ENCODE measurements at regions not wholly inside any gene's neighbourhood (a gene's known extent, or its start where the extent isn't known, plus 50 kb on each side); places are given as distances from the start of the nearest gene placed in this dataset.

DNA sequence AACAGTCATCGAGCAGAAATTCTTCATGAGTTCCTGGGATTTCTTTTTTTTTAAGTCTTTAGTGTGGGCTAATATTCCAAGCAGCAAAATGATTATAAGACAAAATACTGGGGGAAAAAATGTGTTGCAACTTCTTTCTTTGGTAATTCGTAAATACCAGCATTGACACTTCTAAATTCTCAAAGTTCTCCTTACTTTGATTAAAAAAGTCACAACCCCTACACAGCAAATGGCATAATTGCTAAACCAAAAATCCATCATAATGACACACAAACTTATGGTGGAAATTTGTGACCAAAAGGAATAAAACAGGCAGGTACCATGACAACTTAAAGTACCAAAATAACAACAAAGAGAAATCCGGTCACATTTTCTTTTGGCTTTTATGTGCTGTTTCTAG is 585.2 kb upstream of the PKN2 start:
- in situ Hi-C loops (cut with MboI; ENCODE audit: low sequenced_read_pairs): no loop called here

GRCh38 chr1:88101041-88101440 is 583.0 kb upstream of the PKN2 start:
- in situ Hi-C loops (cut with MboI; ENCODE audit: low sequenced_read_pairs): no loop called here

- in situ Hi-C loops (cut with MboI; ENCODE audit: low sequenced_read_pairs): no loop called here
These were observed 579.8 kb upstream of the PKN2 start for GRCh38 chr1:88104236-88104635.

DNA sequence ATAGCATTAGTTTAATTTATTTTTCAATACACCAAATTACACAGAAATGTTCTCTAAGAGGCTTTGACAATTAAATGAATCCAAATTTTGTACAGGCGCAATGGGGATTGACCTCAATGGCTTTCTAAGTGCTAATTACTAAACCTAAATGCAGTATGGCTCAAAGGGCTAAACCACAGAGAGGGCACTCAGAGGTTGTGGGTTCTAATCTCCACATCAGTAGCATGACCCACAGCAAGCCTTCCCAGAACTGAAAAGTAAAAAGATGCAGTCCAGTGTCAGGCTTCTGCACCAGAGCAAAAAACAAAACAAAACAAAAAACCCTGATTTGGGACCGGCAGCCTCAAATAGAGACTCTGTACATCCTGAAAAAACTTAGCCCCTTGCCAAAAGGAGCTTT is 579.2 kb upstream of the PKN2 start:
- in situ Hi-C loops (cut with MboI; ENCODE audit: low sequenced_read_pairs): no loop called here

DNA sequence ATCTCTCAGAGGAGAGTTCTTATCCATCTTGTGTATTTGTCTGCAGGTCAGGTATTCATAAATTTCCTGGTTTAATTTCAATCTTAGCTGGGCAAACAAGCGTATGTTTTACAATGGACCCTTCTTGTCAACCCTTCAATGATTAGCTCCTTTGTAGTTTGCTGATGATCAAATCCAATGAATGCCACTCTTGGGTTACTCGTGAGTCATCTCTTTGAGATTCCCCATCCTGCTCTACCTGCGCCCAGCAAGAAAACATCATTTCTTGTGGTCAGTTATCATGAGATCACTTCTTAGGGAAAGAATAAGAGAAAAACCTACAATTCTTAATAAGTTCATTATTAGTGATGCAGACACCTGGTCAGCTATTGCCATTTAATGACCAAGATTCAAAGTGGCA is 572.3 kb upstream of the PKN2 start:
- in situ Hi-C loops (cut with MboI; ENCODE audit: low sequenced_read_pairs): no loop called here

DNA sequence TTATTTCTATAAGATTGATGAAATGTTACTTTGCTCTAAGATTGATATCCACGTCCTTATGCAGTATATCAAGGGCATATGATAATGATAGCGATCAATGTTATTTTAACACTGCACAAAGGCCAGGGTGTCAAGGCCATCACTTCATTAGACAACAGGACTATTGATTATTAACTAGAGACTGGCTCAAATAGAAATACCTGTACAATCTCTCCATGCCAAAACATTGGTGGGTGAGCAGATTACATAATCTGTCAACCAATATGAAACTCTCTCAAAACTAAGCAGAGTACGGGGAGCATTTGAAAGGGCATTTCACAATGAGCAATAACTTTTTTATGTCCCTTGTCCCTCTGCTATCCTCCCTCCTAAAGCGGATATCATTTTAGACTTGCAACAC is 566.5 kb upstream of the PKN2 start:
- in situ Hi-C loops (cut with MboI; ENCODE audit: low sequenced_read_pairs): no loop called here

- in situ Hi-C loops (cut with MboI; ENCODE audit: low sequenced_read_pairs): no loop called here
These were observed 565.8 kb upstream of the PKN2 start for GRCh38 chr1:88118176-88118845.

DNA sequence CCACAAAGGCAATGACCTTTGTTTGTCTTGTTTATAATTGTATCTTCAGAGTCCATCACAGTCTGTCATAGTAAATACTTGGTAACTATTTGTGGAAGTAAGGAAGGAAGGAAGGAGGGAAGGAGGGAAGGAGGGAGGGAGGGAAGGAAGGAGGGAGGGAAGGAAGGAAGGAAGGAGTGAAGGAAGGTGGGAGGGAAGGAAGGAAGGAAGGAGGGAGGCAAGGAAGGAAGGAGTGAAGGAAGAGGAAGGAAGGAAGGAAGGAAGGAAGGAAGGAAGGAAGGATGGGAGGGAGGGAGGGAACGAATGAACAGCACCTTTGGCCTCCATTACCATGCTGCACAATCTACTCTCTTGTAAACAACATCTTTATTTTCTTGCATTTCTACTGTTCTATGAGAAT is 559.5 kb upstream of the PKN2 start:
- in situ Hi-C loops (cut with MboI; ENCODE audit: low sequenced_read_pairs): no loop called here

DNA sequence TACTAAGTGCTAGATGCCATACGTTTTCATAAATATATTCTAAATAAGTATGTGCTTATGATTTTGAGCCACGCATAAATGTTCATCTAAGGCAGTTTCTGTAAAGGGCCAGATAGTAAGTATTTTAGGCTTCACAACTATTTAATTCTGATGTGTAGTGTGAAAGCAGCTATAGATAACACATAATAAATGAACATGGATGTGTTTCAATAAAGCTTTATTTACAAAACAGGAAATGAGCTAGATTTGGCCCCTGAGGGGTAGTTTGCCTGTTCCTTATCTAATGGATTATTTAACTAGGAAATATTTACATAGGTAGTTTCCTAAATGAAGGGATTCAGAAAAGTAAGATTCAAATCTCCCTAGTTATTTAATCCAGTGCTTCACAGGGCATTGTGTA is 557.6 kb upstream of the PKN2 start:
- in situ Hi-C loops (cut with MboI; ENCODE audit: low sequenced_read_pairs): no loop called here

DNA sequence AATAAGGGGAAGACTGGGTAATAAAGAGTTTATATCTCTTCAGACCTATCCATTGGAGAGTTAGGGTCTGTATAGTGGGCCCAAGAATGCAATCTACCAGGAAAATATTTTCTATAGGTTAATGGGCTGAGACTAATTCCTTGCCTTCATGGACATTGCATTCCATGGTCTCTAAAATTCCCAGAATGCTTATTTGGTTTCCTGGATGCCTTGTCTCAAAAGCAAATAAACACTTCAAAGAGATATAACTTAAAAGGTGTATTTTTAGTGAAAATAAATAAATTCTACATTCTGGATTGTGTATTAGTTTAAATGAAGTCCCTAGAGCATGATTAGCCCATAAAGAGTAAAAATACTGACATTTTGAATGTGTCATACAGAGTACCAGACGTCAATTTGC is 550.1 kb upstream of the PKN2 start:
- in situ Hi-C loops (cut with MboI; ENCODE audit: low sequenced_read_pairs): no loop called here

- in situ Hi-C loops (cut with MboI; ENCODE audit: low sequenced_read_pairs): no loop called here
These were observed 548.8 kb upstream of the PKN2 start for GRCh38 chr1:88134983-88135921.

DNA sequence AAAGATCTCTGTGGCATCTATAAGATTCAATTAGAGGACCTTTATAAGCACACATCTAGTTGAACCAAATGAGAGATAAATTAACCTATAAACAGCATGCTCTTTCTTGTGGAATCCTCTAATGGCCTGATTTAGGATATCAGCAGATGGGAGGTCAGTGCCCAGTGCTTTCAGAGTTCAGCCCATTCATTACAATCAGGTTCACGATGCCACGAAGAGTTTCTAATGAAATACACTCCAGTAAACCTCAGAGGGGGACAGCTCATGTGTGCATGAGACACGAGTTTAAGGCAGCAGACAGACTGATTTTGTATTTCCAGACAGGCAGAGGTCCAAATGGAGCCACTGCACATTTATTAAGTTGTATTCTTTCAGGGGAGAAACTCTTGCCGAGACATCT is 544.4 kb upstream of the PKN2 start:
- in situ Hi-C loops (cut with MboI; ENCODE audit: low sequenced_read_pairs): no loop called here

GRCh38 chr1:88140325-88140724 is 543.7 kb upstream of the PKN2 start:
- in situ Hi-C loops (cut with MboI; ENCODE audit: low sequenced_read_pairs): no loop called here

DNA sequence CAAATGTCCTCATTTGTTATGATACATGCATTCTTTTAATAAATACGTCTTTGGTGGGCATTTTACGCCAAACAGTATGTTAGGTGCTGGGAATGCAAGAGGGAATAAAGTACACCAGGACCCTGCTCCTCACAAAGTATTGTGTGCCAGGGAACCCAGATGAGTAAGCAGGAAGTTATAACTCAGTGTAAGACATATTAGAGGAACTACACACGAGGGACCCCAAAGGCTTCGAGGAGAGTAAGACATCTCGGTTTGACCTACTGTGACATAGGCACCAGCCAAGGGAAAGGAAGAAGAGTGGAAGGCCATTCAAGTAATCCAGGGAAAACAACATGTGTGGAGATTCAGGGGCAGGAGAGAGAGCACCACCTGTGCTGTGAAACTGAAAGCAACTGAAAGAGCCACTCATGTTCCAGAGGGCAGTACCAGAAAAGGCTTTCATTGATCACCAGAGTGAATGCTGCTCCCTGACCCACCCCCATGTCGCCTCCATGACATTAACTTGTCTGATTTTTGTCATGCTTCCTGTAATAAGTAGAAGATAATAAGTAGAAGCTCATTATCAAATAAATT is 542.5 kb upstream of the PKN2 start:
- in situ Hi-C loops (cut with MboI; ENCODE audit: low sequenced_read_pairs): no loop called here

- in situ Hi-C loops (cut with MboI; ENCODE audit: low sequenced_read_pairs): no loop called here
These were observed 538.3 kb upstream of the PKN2 start for GRCh38 chr1:88145752-88146151.

DNA sequence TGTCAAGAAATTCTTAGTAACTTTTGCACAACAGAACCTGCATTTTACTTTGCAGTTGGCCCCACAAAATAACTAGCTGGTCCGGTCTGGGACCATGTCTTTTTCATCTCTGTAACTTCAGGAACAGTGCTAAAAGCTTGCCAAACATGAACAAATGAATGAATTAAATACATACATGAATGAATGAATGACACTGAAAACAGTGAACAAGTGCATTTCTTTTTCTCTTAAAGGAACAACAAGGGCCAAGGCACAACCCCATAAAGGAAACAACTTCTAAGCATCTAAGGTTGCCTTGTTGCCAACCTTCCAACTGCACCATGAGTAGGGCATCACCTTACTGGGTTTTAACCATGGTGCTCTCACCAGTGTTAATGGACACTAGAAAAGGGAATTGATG is 534.4 kb upstream of the PKN2 start:
- in situ Hi-C loops (cut with MboI; ENCODE audit: low sequenced_read_pairs): no loop called here

GRCh38 chr1:88150330-88150729 is 533.7 kb upstream of the PKN2 start:
- in situ Hi-C loops (cut with MboI; ENCODE audit: low sequenced_read_pairs): no loop called here

- in situ Hi-C loops (cut with MboI; ENCODE audit: low sequenced_read_pairs): no loop called here
These were observed 520.9 kb upstream of the PKN2 start for GRCh38 chr1:88163187-88163586.

GRCh38 chr1:88168126-88168525 is 515.9 kb upstream of the PKN2 start:
- in situ Hi-C loops (cut with MboI; ENCODE audit: low sequenced_read_pairs): no loop called here

GRCh38 chr1:88169139-88169538 is 514.9 kb upstream of the PKN2 start:
- in situ Hi-C loops (cut with MboI; ENCODE audit: low sequenced_read_pairs): no loop called here

DNA sequence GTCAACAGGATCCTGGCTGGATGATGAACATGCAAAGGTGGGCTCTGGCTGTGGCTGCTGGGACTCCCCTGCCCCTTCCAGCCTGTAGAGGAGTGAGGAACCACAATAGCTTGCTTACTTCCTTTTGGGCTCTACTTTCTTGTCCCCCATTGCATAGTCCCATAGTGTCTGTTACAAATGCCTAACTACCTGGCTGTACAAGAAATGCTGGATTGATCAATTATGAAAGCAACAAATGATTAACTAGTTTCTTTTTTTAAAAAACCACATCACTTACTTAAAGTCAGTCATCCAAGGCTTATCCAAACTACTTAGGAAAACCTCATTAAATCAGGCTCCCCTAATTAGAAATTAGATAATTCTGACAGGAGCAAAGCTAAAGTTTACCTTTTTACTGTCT is 514.1 kb upstream of the PKN2 start:
- in situ Hi-C loops (cut with MboI; ENCODE audit: low sequenced_read_pairs): no loop called here

DNA sequence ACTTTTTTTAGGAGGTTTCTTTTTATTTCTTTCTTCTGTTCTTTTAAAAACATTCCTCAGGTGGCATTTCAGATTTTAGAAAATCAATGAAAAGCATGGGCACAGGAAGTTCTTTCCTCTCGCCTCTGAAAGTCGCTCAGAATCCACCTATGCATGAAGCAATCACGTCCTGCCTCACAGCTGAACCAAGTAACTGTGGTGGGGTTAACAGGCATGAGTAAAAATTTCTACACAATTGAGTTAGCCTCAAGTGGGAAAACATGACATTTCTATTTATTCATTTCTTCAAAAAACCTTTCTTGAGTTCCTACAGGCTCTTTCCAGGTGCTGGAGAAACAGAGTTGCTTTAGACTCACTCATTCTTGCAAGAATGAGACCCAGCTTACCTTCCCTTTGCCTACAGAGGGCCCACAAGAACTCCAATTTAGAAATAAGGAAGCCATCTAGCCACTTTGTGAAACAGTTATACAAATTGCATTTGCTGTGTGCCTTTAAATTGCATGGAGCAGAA is 508.9 kb upstream of the PKN2 start:
- in situ Hi-C loops (cut with MboI; ENCODE audit: low sequenced_read_pairs): no loop called here

All from HL-60/S4 (cell line).